ENCODE measurements at regions not wholly inside any gene's neighbourhood (a gene's known extent, or its start where the extent isn't known, plus 50 kb on each side); places are given as distances from the start of the nearest gene placed in this dataset.

DNA sequence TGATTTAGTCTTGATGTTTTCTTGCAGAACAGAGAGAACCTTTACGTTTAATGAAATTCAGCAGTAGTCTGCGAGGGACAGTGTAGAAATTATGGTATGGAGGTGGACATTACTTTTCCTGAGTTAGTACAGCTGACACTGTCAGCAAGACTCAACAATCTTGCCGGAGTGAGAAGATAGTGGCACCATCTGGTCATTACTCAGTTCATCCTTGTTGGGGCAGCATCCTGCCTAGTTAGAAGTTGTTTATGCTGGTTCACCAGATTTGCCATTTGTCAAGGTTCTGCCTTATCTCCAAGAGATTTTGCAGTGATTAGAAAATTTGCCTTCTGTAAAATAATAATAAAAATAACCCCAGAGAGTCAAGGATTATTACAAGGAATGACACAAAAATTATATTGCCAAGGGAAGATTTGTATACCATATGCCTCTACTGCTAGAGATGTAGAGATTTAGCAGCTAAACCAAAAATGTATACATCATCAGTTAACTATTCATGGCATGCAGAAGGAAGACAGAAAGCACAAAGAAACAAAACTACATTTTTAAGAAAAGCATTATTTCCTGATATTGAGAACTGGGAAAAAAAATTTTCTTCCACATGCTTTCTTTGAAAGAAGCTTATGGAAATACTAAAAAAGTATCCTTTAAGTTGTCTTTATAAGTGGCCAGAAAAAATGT, 1967.4 kb downstream of the NCAM2 start:
- DNase-seq, result no peak

DNA sequence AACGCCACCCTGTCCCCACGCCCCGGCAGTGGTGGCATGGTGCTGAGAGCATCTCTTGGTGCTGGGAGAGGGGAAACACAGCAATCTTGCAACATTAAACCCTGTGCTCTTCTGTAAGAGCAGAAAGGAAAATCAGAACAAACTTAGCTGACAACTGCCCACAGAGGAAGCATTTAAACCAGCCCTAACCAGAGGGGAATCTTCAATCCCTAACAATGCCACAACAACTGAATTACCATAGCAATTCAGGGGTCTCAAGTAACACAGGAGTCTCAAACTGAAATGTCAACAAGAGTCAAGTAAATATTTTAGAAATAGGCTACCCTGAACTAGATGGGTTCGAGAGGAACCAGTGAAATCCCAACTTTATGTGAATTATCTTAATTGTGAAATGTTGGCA, 1983.6 kb downstream of the NCAM2 start:
- no peak for DNase-seq

GRCh38 chr21:22993144-22993543, 1994.9 kb downstream of the NCAM2 start:
- no peak for DNase-seq

GRCh38 chr21:22993822-22994574, 1995.8 kb downstream of the NCAM2 start:
- no peak for DNase-seq

DNA sequence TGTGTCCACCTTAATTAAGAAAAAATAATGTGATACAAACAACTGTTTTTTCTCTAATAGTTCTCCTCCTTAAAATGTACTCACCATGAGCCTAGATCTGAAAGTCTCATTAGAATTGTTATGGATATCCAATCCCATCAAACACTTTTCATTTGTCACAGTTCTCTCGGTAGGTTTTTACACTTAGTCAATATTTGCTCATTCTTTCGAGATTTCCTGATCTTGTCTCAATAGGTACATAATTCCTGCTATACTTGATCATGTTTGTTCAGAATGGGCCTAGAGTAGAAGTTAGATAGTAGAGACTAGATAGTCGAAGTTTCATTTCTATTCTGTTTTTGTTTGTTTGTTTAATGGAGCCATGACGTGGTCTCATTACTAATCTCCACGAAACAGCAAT, 2005.7 kb downstream of the NCAM2 start:
- DNase-seq, result no peak

DNA sequence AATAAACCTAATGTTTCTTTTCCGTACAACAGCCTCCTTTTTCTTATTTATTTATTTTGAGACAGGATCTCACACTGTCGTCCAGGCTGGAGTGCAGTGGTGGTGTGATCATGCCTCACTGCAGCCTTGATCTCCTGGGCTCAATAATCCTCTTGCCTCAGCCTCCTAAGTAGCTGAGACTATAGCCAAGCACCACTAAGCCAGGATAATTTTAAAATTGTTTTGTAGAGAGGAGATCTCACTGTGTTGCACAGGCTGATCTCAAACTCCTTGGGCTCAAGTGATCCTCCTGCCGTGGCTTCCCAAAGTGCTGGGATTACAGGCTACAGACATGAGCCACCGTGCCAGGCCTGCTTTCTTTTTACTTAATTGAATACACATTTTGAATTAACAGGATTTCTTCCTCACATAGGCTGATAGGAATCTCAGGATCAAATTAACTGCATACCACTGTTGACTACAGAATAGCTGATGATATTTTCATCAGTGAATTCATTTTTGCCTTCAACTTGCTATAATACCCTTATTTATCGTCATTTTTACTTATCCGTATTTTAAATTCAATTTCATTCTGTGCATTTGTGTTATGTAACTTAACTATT, 2010.5 kb downstream of the NCAM2 start:
- no peak for DNase-seq

GRCh38 chr21:23009360-23009759, 2011.2 kb downstream of the NCAM2 start:
- no peak for DNase-seq

- DNase-seq, result no peak
Measured at GRCh38 chr21:23014021-23014420, 2015.8 kb downstream of the NCAM2 start.

GRCh38 chr21:23016617-23017016, 2018.4 kb downstream of the NCAM2 start:
- DNase-seq, result no peak

GRCh38 chr21:23017989-23018388, 2019.8 kb downstream of the NCAM2 start:
- DNase-seq, result no peak

DNA sequence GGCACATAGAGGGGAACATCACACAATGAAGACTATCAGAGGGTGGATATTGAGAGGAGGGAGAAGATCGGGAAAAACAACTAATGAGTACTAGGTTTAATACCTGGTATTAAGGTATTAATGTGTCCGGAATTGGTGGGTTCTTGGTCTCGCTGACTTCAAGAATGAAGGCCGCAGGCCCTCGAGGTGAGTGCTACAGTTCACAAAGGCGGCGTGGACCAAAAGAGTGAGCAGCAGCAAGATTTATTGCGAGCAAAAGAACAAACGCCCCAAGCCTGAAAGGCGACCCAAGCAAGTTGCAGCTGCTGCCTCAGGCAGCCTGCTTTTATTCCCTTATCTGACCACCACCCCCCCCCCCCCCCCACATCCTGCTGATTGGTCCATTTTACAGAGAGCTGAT, 2022.8 kb downstream of the NCAM2 start:
- DNase-seq, result no peak

GRCh38 chr21:23021481-23021880, 2023.3 kb downstream of the NCAM2 start:
- DNase-seq, result no peak

DNA sequence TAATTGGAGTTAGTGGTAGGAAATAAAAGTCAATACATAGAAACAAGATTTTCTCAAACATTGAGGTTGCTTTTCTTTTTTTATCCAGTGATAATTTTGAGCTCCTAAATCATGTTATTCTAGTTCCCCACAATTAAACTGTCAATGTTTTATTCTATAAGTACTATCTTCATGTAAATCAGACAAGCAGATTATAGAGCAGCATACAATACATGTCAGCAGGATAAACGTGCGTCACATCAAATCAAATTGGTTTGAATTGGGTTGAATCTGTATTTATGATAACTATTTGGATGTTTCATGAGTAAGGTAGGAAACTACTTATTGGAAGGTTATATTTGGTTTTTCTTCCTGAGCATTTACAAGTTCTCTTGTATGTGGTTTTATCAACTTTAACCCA, 2028.7 kb downstream of the NCAM2 start:
- DNase-seq, result no peak

DNA sequence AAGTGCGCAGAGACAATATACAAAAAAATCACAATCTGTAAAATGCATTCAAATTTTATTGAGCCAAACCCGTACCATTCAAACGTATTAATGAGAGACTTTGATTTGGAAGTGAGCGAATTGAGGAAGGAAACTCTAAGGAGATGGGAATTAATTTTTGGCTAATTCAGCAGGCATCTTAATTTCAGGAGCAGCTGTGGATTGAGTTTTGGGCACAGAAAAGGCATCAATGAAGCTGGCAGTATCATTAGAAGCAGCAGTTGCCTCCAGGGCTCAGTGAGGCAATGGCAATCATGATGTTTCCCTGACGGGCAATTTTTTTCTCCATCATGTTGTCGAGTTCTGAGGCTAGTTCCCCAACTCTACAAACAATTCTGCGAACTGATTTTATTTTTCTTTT, 2041.6 kb downstream of the NCAM2 start:
- no peak for DNase-seq

DNA sequence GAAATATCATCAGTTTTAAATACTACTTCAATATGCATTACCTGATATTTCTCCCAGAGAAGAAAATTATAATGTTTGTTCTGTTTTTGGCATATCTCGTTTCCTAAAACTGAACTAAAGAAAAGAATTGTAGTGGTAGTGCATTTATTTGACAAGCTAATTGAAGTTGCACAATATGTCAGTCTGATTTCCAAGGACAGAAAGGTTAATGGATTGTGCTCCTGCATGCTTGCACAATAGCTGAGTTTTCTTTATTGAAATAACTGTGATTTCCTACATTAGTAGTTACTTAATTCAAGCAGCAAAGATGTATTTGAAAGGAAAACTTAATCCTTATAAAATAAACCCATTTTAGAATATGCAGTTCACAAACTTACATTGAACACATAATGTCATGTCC, 2047.7 kb downstream of the NCAM2 start:
- DNase-seq, result no peak

GRCh38 chr21:23067672-23068071, 2069.5 kb downstream of the NCAM2 start:
- DNase-seq, result no peak

DNA sequence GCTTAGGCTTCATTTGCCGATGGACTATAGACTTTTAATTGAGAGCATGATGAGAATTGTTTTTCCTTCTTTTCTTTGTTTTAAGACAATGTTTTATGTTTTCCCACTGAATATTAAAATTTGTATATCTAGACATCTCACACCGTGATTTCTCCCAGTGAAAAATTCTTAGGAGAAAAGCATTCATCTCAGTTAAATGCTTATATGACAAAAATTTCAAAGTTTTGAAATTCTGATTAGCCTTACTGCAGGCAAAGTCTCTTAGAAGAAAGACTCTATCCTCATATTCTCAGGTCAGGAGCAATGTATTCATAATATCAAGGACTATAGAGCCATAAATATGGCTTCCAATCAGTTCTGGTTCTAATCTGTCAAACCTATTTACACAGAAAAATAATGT, 2085.0 kb downstream of the NCAM2 start:
- DNase-seq, result no peak

DNA sequence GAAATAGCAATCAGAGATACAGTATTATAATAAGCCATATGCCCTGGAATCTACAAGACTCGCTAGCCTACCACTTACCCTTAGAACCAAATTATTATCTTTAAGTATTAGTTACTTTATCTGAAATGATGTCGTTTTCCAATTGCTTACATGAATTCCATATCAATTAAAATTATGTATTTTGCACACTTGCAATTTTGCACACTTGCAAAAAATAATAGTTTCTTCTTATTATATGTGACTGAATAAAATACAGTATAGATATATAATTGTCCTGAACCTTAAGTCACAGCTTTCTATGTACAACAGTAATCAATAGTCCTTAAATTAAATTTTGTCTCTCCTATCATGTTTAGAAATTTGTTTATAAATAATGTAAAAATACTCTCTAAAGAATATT, 2095.1 kb downstream of the NCAM2 start:
- no peak for DNase-seq

GRCh38 chr21:23099185-23099584, 2101.0 kb downstream of the NCAM2 start:
- no peak for DNase-seq

GRCh38 chr21:23101111-23101510, 2102.9 kb downstream of the NCAM2 start:
- DNase-seq, result no peak

DNA sequence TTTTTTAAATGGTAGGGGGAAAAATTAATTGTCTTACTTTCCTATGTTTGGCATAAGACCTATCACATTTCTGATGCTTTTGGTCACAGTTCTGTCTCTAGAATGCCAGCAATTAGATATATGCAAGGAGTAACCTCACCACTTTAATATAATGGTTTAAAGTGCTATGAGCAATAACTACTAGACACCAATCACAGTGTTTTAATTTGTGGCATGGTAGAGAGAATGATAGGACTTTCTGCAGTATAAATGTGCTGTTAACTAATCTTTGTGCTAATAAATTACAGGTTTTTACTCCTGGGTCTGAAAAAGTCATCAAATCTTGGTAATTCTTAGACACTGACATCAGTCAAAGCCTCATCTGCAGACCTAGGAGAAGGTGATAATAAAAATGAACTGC, 2110.3 kb downstream of the NCAM2 start:
- no peak for DNase-seq

GRCh38 chr21:23111070-23111600, 2112.9 kb downstream of the NCAM2 start:
- no peak for DNase-seq

DNA sequence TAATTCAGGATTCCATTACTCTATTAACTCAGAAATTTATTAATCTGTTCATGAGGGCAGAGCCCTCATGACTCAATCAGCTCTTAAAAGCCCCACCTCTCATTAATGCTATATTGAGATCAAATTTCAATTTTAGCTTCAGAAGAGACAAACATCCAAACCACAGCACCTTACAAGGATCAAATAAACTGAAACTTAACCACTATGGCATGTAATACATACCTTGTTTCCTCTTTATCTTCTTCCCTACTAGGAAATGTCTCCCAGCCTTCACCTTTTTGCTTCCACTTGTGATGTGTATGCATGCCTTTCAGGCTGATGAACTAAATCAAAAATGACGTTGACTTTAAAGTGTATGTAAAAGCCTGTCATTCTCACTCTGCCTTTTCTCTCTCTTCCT, 2121.3 kb downstream of the NCAM2 start:
- no peak for DNase-seq

- DNase-seq, result no peak
Measured at GRCh38 chr21:23127973-23128372, 2129.8 kb downstream of the NCAM2 start.

Measured in CD4-positive, alpha-beta T cell treated with Interferon alpha-2 for 1 hour (primary cell).